ENCODE measurements at regions not wholly inside any gene's neighbourhood (a gene's known extent, or its start where the extent isn't known, plus 50 kb on each side); places are given as distances from the start of the nearest gene placed in this dataset.

- CTCF ChIA-PET: interaction anchor here (0.7 kb wide), 1 partner anchor 652 kb away, joined by 3 read pairs; no protein-coding TSS in a partner anchor
- H3K4me1 ChIP-seq (ENCODE audit: control insufficient read depth, insufficient read depth, low read length): no peaks in the 10 kb centered on the region
- no peak overlapping the region for H3K4me3 ChIP-seq (ENCODE audit: low read depth, low read length)
- H3K27ac ChIP-seq (ENCODE audit: extremely low read depth, low read depth, low read length): no peak overlapping the region
- no peaks in the 10 kb centered on the region for H3K9me3 ChIP-seq (ENCODE audit: control insufficient read depth, insufficient read depth, low read depth, low read length)
- H3K36me3 ChIP-seq (ENCODE audit: control insufficient read depth in 2 of 2, insufficient read depth in 1 of 2, low read length in 2 of 2): no peaks in the 10 kb centered on the region
- POLR2A ChIA-PET: no interaction called here
- TF ChIP-seq ZNF146 (tag by site-specific recombination; IDR thresholded peaks at IDR 0.05) (no peak), KLF1 (tag by site-specific recombination; IDR thresholded peaks at IDR 0.05) (no peak), PRDM4 (tag by site-specific recombination; IDR thresholded peaks at IDR 0.05) (no peak), ZNF488 (tag by site-specific recombination; IDR thresholded peaks at IDR 0.05) (no peak), ZBTB11 (tag by site-specific recombination; conservative IDR thresholded peaks at IDR 0.05; ENCODE audit: low read depth) (no peak), ZNF24 (tag by site-specific recombination; IDR thresholded peaks at IDR 0.05) (no peak), ZNF580 (tag by site-specific recombination; IDR thresholded peaks at IDR 0.05) (no peak), ZNF76 (tag by site-specific recombination; IDR thresholded peaks at IDR 0.05; ENCODE audit: borderline replicate concordance, low read depth) (no peak), KLF9 (tag by site-specific recombination; IDR thresholded peaks at IDR 0.05; ENCODE audit: low read depth) (no peak), ZFP41 (tag by site-specific recombination; IDR thresholded peaks at IDR 0.05; ENCODE audit: borderline replicate concordance) (no peak), ZNF221 (tag by site-specific recombination; IDR thresholded peaks at IDR 0.05; ENCODE audit: borderline replicate concordance) (no peak), REST (tag by site-specific recombination; IDR thresholded peaks at IDR 0.05) (no peak), ZNF302 (tag by site-specific recombination; IDR thresholded peaks at IDR 0.05; ENCODE audit: low read depth) (no peak), ZFP37 (tag by site-specific recombination; IDR thresholded peaks at IDR 0.05) (no peak), GLIS1 (tag by site-specific recombination; IDR thresholded peaks at IDR 0.05) (no peak), BCL11B (tag by site-specific recombination; IDR thresholded peaks at IDR 0.05; ENCODE audit: low read depth) (no peak), ZBTB20 (tag by site-specific recombination; IDR thresholded peaks at IDR 0.05) (no peak)
Observed at GRCh38 chr1:60535713-60536112, 462.1 kb upstream of the C1orf87 start.

Data from HEK293 (cell line).